Urothelium cell line (cell line): ENCODE measurements at regions not wholly inside any gene's neighbourhood (a gene's known extent, or its start where the extent isn't known, plus 50 kb on each side); places are given as distances from the start of the nearest gene placed in this dataset.
A peak's percentile ranks its signal among the peaks of the same experiment; 100 is the strongest.
"Not testable (repeated sequence)": the region's sequence is repeated elsewhere in the genome, so short reads cannot be mapped to it uniquely, and the experiment has no call there.

Experiments
- DNase-seq: peaks from one replicate; pipeline ENCODE4 v3.0.0; 2011; ENCODE audit warnings: low spot score, mixed read lengths
- FAIRE-seq: peaks from 2 replicates; lab custom pipeline; 2011; peaks lifted over from hg19 to GRCh38; lab: Jason Lieb, UNC

DNA sequence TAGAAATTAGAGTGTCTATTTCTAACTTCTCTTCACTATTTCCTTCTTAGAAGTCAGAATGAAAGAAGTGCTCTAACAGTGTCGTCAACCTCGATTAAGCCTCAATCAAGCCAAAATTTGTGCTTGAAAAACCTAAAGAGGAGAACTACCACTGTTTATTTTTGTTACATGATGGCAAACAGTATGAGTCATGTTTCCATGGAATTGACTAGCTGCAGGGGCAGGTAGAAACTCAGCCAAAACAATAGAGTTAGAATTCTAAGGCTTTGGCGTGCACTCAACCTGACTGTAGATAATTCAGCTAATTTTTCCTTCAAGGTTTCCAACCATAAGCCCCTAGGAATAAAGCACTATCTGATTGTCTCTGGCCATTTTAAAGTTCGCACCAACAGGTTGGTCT, 415.9 kb downstream of the ETS1 start:
- FAIRE-seq, result no peak
- DNase-seq, result peak; percentile 5

- FAIRE-seq (no peak), DNase-seq (no peak)
Measured at GRCh38 chr11:128165572-128165971, 421.8 kb downstream of the ETS1 start.

DNA sequence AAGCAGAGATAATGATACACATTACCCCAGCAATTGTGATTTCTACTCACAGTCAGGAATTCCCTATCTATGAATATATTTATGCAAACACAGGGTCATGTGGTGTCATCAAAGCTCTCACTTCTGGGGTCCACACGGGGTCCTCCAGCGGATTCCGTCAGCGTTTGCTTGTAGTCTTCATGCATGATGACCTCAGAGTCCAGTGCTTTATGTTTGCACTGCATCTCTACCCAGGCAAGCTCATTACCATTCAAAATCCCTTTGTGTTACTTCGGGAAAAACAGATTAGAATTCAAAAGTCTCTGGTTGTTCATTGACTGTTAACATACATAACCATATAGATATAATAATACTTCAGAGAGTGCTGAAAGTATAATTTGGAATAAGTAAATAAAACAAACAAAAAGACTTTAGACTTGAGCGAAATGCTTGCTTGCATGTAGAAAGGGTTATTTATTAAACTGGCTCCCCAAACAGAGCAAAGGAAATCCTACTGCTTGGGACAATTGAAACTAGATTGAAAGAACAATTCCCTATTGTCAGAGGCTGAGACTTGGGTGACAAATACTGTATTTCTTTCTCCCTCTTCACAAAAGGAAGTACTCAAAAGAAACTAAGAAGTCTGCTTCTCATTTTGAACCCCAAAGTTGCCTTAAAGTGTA, 423.1 kb downstream of the ETS1 start:
- FAIRE-seq (no peak), DNase-seq (no peak)

GRCh38 chr11:128161994-128162393, 425.4 kb downstream of the ETS1 start:
- FAIRE-seq (no peak), DNase-seq (no peak)

DNA sequence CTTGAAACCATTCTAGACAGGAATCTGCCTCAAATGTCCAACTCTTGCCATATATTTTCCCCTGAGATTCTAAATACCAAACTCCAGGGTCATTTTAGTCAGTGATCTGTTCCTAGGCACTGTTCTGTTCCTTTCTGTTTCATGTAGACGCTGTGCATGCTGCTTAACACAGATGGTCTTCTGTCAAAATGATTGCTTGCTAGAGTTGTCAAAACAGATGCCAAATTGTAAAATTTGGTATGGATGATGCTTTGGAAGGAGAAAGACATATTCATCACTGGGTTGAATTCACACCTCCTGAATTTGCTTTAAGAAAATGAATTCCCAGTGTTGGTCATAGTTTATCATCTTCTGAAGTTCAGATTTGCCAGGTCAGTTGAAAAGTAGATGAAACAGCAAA, 425.9 kb downstream of the ETS1 start:
- FAIRE-seq, result no peak

DNA sequence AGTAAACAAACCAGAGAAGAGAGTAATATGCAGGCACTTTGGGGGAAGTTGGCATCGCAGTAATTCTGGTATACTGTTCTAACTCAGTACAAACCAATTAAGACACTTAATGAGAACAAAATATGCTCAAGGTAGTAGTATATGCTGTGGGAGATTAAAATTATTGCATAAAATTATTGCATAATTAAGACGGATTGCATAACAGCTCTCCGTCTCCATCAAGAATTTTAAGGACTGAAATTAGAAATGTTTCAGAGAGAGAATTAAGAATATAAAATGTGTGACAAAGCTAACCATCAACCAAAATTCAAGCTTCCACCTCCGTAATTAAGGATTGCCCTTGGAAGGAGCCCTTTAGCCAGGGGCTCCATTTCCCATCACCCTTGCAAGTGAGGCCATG, 428.5 kb downstream of the ETS1 start:
- DNase-seq, result no peak
- no peak for FAIRE-seq

More for the DNA sequence above, 425.9 kb downstream of the ETS1 start:
- DNase-seq, result no peak

DNA sequence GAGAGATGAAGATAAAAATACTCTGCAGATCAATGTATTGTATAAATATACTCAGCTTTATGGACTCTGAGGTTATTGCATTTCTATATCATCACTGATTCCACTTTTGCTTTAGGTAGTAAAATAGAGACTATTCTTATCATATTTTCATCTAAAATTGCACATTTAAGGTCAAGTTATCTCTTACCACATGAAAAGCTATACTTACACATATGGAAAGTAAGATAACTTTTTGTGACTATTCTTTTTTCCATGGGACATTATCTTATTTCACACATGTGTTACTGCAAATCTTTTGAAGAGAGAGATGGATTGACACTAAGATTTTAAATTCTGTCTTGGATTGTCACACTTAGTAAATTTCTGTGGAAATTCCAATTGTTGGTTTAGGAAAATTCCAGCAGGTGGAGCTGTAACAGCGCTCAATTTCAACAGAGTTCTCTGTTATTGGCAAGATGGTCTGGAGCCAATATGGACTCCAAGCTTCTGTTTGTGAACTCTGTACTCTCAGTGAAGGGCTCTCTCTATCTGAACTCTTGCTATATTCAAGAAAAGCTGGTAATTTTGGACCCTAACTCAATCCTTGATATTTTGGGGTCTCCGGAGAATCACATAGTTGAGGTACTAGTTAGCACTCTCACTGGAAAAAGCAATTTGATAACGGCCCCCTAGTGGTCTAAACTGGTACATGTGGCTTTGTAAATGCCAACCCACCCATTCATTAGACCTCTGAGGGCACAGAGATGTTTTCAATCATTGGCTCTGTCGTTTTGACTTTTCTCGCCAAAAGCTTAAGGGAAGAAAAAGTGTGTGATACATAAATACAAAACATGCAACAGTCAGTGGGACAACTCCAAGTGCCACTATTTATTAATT, 429.7 kb downstream of the ETS1 start:
- no peak for FAIRE-seq
- DNase-seq, result peak; percentile 48

DNA sequence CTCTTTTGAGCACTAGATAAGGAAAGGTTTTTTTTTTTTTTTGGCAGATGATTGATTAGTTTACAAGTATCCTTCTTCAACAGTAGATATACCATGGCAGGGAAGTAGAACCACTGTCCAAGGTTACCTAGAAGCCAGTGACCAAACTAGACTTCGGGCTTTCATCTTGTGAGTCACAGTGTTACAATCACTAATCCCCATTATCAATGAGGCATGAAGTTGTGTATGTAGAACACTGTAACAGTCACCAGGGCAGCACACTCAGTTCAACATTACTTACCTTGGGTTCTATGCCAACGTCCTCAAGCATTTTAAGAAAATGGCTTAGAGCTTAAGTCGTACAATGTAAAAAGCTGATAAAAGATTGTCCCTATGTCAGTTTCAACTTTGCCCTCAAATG, 430.9 kb downstream of the ETS1 start:
- DNase-seq (no peak), FAIRE-seq (no peak)

DNA sequence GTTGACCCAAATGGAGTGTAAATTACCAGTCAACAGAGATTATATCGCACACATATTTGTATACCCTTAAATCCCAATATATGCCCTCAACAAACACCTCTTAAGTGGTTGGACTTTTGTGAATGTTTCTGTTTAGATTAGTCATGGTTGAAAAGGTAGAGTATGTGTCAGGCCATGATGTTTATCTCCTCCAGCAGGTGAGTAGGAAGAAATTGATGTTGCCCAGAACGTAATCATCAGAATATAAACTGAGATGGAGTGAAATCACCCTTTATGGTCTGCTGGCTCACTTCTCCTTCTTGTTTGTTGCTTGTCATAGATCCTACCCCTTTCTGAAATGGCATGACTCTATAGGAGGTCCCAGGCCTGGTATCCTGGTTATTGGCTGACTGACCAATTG, 431.8 kb downstream of the ETS1 start:
- no peak for DNase-seq
- no peak for FAIRE-seq

DNA sequence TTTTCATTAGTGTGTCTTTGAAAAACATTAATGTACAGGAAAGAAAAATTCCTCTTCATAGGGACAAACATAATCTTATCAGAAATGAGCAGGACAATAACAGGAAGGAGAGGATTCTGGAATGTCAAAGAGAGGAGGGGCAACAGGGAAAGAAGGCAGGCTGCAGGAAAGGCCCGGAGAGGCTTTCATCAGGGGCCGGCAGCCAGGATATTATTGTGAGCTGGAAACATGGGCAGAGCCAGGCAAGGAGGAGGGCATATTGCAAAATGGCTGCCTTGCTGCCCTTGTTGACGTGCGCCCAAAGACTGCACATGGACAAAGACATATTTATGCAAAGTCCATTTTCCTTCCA, 433.7 kb downstream of the ETS1 start:
- FAIRE-seq (no peak), DNase-seq (no peak)

- FAIRE-seq, result no peak
- no peak for DNase-seq
Measured at GRCh38 chr11:128152796-128153696, 434.3 kb downstream of the ETS1 start.

DNA sequence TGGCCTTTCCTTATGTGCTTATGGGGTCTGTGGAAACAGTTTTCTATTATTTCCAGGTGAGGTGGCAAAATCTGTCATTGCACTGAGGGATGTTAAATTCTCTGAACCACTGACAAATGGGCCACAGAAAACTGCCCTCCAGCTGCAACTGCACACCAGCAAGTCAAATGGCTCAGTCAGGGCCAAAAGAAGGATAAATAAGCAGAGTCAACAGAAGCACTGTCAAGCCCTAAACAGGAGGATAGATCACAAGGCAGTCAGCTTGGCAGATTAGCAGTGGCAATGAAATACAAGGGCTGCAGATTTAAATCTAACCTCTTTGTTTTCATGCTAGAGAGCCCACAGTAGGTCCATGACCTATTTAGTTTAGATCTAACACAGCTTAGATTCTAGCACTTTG, 435.6 kb downstream of the ETS1 start:
- FAIRE-seq (no peak), DNase-seq (no peak)

DNA sequence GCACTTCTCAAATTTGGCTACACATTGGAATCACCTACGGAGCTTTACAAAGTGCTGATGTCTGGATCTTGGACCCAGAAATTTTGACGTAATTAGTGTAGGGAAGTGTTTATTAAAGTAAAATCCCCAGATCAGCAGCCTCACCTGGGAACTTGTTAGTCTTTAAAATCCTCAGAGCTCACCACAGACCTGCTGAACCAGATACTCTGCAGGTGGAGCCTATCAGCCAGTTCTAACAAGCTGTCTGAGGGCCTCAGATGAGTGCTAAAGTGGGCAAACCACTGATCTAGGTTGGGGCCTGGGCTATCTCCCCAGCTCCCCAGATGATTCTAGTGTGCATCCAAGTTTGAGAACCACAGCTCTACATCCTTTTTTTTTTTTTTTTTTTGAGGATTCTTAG, 436.0 kb downstream of the ETS1 start:
- FAIRE-seq (no peak), DNase-seq (no peak)

DNA sequence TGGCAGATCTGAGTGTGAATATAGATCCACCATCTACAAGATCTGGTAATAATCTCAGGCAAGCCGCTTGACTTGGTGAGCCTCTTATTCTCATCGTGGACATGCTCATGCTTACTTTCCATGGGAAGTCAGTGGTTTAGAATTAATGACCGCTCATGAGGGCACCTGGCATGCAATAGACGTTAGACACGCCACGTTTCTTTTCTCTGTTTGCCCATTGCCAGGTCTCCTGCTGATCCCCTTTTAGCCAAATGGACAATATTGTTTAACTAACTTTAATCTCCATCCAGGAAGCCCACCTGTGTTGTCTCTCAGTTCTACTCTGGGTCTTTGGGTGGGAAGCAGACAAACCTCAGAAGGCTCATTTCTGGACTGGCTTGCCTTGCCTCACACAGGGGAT, 439.1 kb downstream of the ETS1 start:
- DNase-seq (no peak), FAIRE-seq (no peak)

- FAIRE-seq (no peak), DNase-seq (no peak)
Measured at GRCh38 chr11:128146926-128147605, 440.3 kb downstream of the ETS1 start.

DNA sequence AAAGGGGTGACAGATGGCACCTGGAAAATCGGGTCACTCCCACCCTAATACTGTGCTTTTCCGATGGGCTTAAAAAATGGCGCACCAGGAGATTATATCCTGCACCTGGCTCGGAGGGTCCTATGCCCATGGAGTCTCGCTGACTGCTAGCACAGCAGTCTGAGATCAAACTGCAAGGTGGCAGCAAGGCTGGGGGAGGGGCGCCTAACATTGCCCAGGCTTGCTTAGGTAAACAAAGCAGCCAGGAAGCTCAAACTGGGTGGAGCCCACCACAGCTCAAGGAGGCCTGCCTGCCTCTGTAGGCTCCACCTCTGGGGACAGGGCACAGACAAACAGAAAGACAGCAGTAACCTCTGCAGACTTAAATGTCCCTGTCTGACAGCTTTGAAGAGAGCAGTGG, 447.1 kb downstream of the ETS1 start:
- FAIRE-seq, DNase-seq: not testable (repeated sequence)

- FAIRE-seq, result no peak
- DNase-seq, result peak; percentile 57
Measured at GRCh38 chr11:128135451-128135850, 451.9 kb downstream of the ETS1 start.

DNA sequence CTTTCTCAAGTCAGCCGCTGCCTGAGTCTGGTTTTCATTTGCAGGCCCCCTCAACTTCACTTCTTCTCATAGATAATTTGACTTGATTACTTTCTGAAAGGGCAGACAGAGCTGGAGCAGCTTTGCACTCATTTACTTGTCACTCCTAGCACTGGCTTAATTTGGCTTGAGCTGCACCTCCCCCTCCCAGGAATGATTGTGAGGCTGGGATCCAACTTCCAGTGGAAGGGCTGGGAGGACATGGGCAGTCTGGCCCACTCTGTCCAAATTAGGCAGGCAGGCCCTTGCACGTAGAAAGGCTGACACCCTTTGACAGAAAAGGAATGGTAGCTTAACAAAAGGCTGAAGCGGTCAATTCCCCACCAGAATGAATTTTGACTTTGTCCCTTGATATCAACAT, 453.9 kb downstream of the ETS1 start:
- no peak for DNase-seq
- no peak for FAIRE-seq

DNA sequence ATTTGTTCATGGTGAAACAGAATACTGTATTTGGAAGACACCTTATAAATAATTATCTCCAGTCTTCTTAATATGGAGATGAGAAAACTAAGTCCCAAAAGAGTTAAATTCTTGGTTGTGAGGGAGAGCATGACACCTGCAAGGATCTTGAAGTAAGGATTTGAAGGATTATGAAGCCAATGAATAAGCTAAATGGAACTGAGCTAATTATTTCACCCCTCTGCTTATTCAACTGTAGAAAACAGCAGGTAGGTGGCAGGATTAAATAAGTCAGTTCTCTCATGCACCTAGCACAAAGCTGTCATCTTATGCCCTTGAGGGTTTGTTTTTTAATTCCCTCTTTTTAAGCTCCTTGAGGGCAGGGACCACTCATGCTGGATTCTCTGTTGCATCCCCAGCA, 457.3 kb downstream of the ETS1 start:
- FAIRE-seq, result no peak
- DNase-seq, result no peak

GRCh38 chr11:128125723-128126122, 461.6 kb downstream of the ETS1 start:
- DNase-seq (no peak), FAIRE-seq (no peak)

DNA sequence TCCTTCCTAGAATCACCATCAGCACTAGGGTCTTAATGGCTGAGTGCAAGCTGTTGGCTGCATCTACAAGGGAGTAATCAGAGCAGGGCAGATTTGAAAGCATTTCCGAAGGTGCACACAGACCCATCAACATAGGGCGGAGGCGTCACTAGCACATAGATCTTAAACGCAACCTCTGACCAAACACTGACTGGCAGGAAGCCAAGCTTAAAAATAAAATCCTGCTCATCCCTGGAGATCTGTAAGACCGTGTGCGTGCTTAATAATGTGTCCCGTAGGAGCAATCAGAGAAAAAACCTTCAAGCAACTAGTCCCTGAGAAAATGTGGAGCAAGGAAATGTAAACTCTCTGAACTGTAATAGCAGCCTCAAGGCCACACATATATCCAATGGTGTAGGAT, 470.5 kb downstream of the ETS1 start:
- no peak for DNase-seq

More for the DNA sequence above, 470.5 kb downstream of the ETS1 start:
- FAIRE-seq, result no peak
